ENCODE measurements at regions not wholly inside any gene's neighbourhood (a gene's known extent, or its start where the extent isn't known, plus 50 kb on each side); places are given as distances from the start of the nearest gene placed in this dataset.

DNA sequence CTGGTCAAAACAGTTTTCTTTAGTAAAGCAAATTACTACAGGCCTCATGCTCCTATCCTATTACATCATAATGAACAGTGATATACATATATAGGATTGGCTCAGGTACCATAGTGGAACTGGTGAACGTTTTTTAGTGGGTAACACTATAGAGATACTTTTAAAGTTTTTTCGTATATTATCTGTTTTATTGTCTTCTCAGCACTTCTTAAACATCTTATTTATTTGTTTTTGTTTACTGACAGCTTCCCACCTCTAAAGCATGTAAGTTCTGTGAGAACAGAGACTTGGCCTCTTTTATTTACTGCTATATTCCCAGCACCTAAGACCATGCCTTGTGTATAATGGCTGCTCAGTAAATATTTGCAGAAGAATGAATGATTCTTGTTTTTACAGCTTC is 81.1 kb upstream of the PSMA6 start:
- no peaks in the 10 kb centered on the region for H3K27me3 ChIP-seq (ENCODE audit: insufficient read depth, low read depth)
- no peaks in the 10 kb centered on the region for H3K36me3 ChIP-seq (ENCODE audit: low read depth)
- no peak overlapping the region for H3K4me2 ChIP-seq
- CTCF ChIA-PET: no interaction called here
- H3K79me2 ChIP-seq (ENCODE audit: low read depth): no peaks in the 10 kb centered on the region
- POLR2A ChIA-PET (ENCODE audit: unreplicated experiment): no interaction called here
- no peak overlapping the region for H3K4me3 ChIP-seq
- H2AFZ ChIP-seq: no peak overlapping the region
- H3K4me1 ChIP-seq (replicated peaks; ENCODE audit: insufficient read depth): peaks cover 10% of the 10 kb centered on the region
- no peak for TF ChIP-seq EZH2 (IDR thresholded peaks at IDR 0.05; ENCODE audit: low read depth)
- TF ChIP-seq, protein P1, sequence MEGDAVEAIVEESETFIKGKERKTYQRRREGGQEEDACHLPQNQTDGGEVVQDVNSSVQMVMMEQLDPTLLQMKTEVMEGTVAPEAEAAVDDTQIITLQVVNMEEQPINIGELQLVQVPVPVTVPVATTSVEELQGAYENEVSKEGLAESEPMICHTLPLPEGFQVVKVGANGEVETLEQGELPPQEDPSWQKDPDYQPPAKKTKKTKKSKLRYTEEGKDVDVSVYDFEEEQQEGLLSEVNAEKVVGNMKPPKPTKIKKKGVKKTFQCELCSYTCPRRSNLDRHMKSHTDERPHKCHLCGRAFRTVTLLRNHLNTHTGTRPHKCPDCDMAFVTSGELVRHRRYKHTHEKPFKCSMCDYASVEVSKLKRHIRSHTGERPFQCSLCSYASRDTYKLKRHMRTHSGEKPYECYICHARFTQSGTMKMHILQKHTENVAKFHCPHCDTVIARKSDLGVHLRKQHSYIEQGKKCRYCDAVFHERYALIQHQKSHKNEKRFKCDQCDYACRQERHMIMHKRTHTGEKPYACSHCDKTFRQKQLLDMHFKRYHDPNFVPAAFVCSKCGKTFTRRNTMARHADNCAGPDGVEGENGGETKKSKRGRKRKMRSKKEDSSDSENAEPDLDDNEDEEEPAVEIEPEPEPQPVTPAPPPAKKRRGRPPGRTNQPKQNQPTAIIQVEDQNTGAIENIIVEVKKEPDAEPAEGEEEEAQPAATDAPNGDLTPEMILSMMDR (conservative IDR thresholded peaks at IDR 0.05): no peak
- intact Hi-C loops (cut with micrococcal nuclease; ENCODE audit: unreplicated experiment): no loop called here
- H3K27ac ChIP-seq: no peak overlapping the region
- no TSS peak for BruUV-seq (replicated peaks)
- H3K9me2 ChIP-seq (ENCODE audit: insufficient read depth): no peaks in the 10 kb centered on the region
- H4K20me1 ChIP-seq (ENCODE audit: insufficient read depth): no peaks in the 10 kb centered on the region
- no peak for DNase-seq
- H3F3A ChIP-seq (ENCODE audit: insufficient read depth, low read depth): peaks cover 14% of the 10 kb centered on the region; the same call in 1 of the 2 replicates
- H3K9me3 ChIP-seq (ENCODE audit: insufficient read depth, low read depth): no peaks in the 10 kb centered on the region

DNA sequence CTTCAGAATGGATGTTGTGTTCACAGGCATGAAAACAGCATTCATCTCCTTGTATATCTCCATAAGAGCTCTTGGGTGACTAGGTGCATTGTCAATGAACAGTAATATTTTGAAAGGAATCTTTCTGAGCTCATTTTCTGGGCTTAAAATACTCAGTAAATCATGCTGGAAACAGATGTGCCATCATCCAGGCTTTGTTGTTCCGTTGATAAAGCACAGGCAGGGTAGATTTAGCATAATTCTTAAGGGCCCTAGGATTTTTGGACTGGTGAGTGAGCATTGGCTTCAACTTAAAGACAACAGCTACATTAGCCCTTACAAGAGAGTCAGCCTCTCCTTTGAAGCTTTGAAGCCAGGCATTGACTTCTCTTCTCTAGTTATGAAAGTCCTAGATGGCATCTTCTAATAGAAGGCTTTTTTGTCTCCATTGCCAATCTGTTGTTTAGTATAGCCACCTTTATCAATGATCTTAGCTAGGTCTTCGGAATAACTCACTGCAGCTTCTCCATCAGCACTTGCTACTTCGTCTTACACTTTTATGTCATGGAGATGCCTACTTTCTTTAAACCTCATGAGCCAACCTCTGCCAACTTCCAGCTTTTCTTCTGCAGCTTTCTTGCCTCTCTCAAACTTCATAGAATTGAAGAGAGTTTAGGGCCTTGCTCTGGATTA is 79.6 kb upstream of the PSMA6 start:
- TF ChIP-seq, protein P1 (conservative IDR thresholded peaks at IDR 0.05): no peak
- no peak for TF ChIP-seq EZH2 (IDR thresholded peaks at IDR 0.05; ENCODE audit: low read depth)
- no peak overlapping the region for H3K27ac ChIP-seq
- H3K9me2 ChIP-seq (ENCODE audit: insufficient read depth): no peaks in the 10 kb centered on the region
- H3K36me3 ChIP-seq (ENCODE audit: low read depth): no peaks in the 10 kb centered on the region
- CTCF ChIA-PET: no interaction called here
- intact Hi-C loops (cut with micrococcal nuclease; ENCODE audit: unreplicated experiment): no loop called here
- no peaks in the 10 kb centered on the region for H3K79me2 ChIP-seq (ENCODE audit: low read depth)
- DNase-seq: no peak
- H3K4me3 ChIP-seq: no peak overlapping the region
- no peaks in the 10 kb centered on the region for H3K9me3 ChIP-seq (ENCODE audit: insufficient read depth, low read depth)
- BruUV-seq (replicated peaks): no TSS peak
- H3K4me2 ChIP-seq: no peak overlapping the region
- POLR2A ChIA-PET (ENCODE audit: unreplicated experiment): no interaction called here
- H3F3A ChIP-seq (ENCODE audit: insufficient read depth, low read depth): peaks cover 14% of the 10 kb centered on the region; the same call in 1 of the 2 replicates
- no peaks in the 10 kb centered on the region for H4K20me1 ChIP-seq (ENCODE audit: insufficient read depth)
- H2AFZ ChIP-seq: no peak overlapping the region
- no peaks in the 10 kb centered on the region for H3K27me3 ChIP-seq (ENCODE audit: insufficient read depth, low read depth)
- peaks cover 10% of the 10 kb centered on the region for H3K4me1 ChIP-seq (replicated peaks; ENCODE audit: insufficient read depth)

DNA sequence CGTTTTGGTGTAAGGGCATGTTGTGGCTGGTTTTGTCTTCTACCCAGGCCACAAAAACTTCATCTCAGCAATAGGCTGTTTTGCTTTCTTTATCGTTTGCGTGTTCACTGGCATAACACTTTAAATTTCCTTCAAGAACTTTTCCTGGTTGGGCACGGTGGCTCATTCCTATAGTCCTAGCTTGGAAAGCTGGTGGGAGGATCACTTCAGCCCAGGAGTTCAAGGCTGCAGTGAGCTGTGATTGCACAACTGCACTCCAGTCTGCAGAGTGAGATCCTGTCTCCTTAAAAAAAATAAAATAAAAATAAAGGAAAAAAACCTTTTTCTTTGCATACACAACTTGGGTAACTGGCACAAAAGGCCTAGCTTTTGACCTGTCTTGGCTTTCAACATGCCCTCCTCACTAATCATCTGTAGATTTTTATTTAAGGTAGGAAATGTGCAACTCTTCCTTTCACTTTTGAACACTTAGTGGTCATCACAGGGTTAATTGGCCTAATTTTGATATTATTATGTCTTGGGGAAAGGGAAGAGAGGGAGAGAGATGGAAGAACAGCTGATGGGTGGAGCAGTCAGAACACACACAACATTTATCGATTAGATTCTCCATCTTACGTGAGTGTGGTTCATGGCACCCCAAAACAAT is 78.9 kb upstream of the PSMA6 start:
- no peak overlapping the region for H3K4me2 ChIP-seq
- H3K79me2 ChIP-seq (ENCODE audit: low read depth): no peaks in the 10 kb centered on the region
- H3K4me3 ChIP-seq: no peak overlapping the region
- no peaks in the 10 kb centered on the region for H3K9me2 ChIP-seq (ENCODE audit: insufficient read depth)
- peaks cover 14% of the 10 kb centered on the region; the same call in 1 of the 2 replicates for H3F3A ChIP-seq (ENCODE audit: insufficient read depth, low read depth)
- DNase-seq: no peak
- H3K4me1 ChIP-seq (replicated peaks; ENCODE audit: insufficient read depth): peaks cover 10% of the 10 kb centered on the region
- H3K36me3 ChIP-seq (ENCODE audit: low read depth): no peaks in the 10 kb centered on the region
- H3K27ac ChIP-seq: no peak overlapping the region
- no peak overlapping the region for H2AFZ ChIP-seq
- CTCF ChIA-PET: no interaction called here
- no peaks in the 10 kb centered on the region for H4K20me1 ChIP-seq (ENCODE audit: insufficient read depth)
- no peaks in the 10 kb centered on the region for H3K27me3 ChIP-seq (ENCODE audit: insufficient read depth, low read depth)
- POLR2A ChIA-PET (ENCODE audit: unreplicated experiment): no interaction called here
- BruUV-seq (replicated peaks): no TSS peak
- no peak for TF ChIP-seq EZH2 (IDR thresholded peaks at IDR 0.05; ENCODE audit: low read depth)
- TF ChIP-seq, protein P1 (conservative IDR thresholded peaks at IDR 0.05): no peak
- no peaks in the 10 kb centered on the region for H3K9me3 ChIP-seq (ENCODE audit: insufficient read depth, low read depth)
- intact Hi-C loops (cut with micrococcal nuclease; ENCODE audit: unreplicated experiment): no loop called here

Data from PC-9 (cell line).